Gastrocnemius medialis (tissue), 4 donors: ENCODE measurements at regions not wholly inside any gene's neighbourhood (a gene's known extent, or its start where the extent isn't known, plus 50 kb on each side); places are given as distances from the start of the nearest gene placed in this dataset.

Experiments
- POLR2A ChIP-seq, 2 donors: fragments of 450-650 bp; IDR thresholded peaks; one replicate each; pipeline ENCODE4 v1.6.1; 2017; ENCODE audit warnings: antibody characterized with exemption in 2 of 2, mild to moderate bottlenecking in 2 of 2, moderate library complexity in 2 of 2
- TF ChIP-seq, protein P1 (sequence below), 5 experiments: fragments of 450-650 bp in 3 of 5; fragments of 200-600 bp in 2 of 5; sonication (generic) in 2 of 5; IDR thresholded peaks in 4 of 5; conservative IDR thresholded peaks in 1 of 5; 1 replicate in 4 of 5; 2 replicates in 1 of 5; pipeline ENCODE4 v1.5.1; 2016 to 2019; ENCODE audit warnings: antibody characterized with exemption in 5 of 5, mild to moderate bottlenecking in 3 of 5, moderate library complexity in 3 of 5

GRCh38 chr4:115310641-115311040, 197.2 kb upstream of the NDST4 start:
- TF ChIP-seq, protein P1, sequence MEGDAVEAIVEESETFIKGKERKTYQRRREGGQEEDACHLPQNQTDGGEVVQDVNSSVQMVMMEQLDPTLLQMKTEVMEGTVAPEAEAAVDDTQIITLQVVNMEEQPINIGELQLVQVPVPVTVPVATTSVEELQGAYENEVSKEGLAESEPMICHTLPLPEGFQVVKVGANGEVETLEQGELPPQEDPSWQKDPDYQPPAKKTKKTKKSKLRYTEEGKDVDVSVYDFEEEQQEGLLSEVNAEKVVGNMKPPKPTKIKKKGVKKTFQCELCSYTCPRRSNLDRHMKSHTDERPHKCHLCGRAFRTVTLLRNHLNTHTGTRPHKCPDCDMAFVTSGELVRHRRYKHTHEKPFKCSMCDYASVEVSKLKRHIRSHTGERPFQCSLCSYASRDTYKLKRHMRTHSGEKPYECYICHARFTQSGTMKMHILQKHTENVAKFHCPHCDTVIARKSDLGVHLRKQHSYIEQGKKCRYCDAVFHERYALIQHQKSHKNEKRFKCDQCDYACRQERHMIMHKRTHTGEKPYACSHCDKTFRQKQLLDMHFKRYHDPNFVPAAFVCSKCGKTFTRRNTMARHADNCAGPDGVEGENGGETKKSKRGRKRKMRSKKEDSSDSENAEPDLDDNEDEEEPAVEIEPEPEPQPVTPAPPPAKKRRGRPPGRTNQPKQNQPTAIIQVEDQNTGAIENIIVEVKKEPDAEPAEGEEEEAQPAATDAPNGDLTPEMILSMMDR (IDR thresholded peaks at IDR 0.05 in 4 of 5, conservative IDR thresholded peaks at IDR 0.05 in 1 of 5), result no peak
- no peak for TF ChIP-seq POLR2A (IDR thresholded peaks at IDR 0.05)
